ENCODE measurements at regions not wholly inside any gene's neighbourhood (a gene's known extent, or its start where the extent isn't known, plus 50 kb on each side); places are given as distances from the start of the nearest gene placed in this dataset.

DNA sequence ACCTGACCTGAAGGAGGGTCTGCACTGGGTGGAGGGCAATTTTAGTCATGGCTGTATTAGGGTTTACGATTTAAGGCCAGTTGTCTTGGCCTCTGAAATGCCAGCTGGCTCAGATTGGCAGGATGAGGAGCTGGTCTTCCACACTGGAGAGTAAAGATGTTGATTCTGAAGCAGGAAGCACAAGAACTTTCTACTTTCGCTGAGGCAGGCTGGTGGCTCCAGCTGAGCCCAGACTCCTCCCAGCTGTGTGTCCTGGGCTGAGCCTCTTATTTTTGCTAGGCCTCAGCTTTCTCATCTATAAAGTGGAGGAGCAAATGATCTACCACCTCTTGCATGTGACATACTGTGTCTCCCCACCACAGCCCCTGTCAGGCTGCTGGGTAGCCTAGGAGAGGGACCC is 74.4 kb downstream of the MRM1 start:
- no peak overlapping the region for H3K27ac ChIP-seq
- TF ChIP-seq, protein P1, sequence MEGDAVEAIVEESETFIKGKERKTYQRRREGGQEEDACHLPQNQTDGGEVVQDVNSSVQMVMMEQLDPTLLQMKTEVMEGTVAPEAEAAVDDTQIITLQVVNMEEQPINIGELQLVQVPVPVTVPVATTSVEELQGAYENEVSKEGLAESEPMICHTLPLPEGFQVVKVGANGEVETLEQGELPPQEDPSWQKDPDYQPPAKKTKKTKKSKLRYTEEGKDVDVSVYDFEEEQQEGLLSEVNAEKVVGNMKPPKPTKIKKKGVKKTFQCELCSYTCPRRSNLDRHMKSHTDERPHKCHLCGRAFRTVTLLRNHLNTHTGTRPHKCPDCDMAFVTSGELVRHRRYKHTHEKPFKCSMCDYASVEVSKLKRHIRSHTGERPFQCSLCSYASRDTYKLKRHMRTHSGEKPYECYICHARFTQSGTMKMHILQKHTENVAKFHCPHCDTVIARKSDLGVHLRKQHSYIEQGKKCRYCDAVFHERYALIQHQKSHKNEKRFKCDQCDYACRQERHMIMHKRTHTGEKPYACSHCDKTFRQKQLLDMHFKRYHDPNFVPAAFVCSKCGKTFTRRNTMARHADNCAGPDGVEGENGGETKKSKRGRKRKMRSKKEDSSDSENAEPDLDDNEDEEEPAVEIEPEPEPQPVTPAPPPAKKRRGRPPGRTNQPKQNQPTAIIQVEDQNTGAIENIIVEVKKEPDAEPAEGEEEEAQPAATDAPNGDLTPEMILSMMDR (IDR thresholded peaks at IDR 0.05) = no peak
- no peak for DNase-seq
- no peaks in the 10 kb centered on the region for H3K36me3 ChIP-seq
- no peak overlapping the region for H3K4me3 ChIP-seq
- intact Hi-C loops (cut with DNase I; ENCODE audit: low total_unique reads) = no loop called here
- peaks cover 0 to 13% of the 10 kb centered on the region in 2 donors for H3K27me3 ChIP-seq
- H3K4me1 ChIP-seq = no peaks in the 10 kb centered on the region
- H3K9me3 ChIP-seq = no peaks in the 10 kb centered on the region

DNA sequence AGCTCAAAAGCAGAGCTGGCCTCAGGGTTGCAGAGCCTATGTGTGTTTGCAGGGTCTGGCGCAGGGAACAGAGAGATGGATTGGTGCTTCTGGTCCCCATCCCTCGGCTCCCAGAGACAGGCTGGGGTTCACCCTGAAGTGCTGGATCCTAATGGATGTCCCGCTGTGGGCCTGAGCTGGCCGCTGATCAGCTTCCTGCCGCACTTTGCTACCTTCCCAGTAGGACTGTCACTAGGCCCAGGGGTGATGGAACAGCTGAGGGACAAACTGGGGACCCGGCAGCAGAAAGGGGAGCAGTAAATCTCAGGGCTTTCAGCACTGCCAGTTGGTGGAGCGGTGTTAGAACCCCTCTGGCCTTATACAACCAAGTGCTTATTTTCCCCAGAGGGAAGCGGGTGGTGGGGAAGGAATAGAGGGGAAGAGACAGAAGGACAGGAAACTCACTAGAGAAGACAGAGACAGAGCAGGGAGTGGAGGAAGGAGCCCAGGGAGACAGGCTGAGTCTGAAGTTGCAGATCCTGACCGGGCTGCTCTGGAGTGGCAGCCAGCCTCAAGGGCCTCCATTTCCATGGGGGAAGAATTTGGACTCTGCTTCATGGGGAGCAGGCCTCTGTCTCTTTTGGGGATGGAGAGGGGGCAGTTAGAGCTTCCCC is 78.6 kb downstream of the MRM1 start:
- H3K27ac ChIP-seq = no peak overlapping the region
- intact Hi-C loops (cut with DNase I; ENCODE audit: low total_unique reads) = no loop called here
- TF ChIP-seq, protein P1 (IDR thresholded peaks at IDR 0.05) = no peak
- no peaks in the 10 kb centered on the region for H3K9me3 ChIP-seq
- H3K4me1 ChIP-seq = no peaks in the 10 kb centered on the region
- peaks cover 0 to 14% of the 10 kb centered on the region in 2 donors for H3K27me3 ChIP-seq
- no peak for DNase-seq
- H3K36me3 ChIP-seq = no peaks in the 10 kb centered on the region
- H3K4me3 ChIP-seq = no peak overlapping the region

DNA sequence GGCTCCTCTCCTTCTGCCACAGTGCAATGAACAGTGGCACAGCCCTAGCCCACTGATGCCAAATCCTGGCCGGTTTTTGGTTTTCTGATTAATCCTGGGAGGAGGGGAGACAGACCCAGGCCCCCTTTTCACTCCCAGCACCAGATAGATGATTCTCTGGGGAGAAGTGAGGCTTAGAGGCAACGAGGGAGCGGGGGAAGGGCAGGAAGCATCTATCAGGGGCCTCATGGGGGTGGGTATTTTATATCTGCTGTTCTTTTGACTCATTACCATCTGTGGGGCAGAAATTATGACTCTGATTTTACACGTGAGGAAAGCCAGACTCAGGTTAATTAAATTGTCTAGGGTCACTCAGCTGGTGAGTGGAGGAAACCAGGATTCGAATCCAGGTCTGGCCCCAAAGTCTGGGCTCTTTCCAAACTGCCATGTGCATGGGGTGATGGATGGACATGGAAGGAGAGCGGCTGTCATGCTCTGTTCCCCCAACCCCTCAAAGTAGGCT is 79.4 kb downstream of the MRM1 start:
- no peak overlapping the region for H3K27ac ChIP-seq
- no peak overlapping the region for H3K4me3 ChIP-seq
- intact Hi-C loops (cut with DNase I; ENCODE audit: low total_unique reads) = no loop called here
- no peak for DNase-seq
- H3K9me3 ChIP-seq = no peaks in the 10 kb centered on the region
- no peaks in the 10 kb centered on the region for H3K36me3 ChIP-seq
- H3K4me1 ChIP-seq = no peaks in the 10 kb centered on the region
- peaks cover 0 to 14% of the 10 kb centered on the region in 2 donors for H3K27me3 ChIP-seq
- TF ChIP-seq, protein P1 (IDR thresholded peaks at IDR 0.05) = no peak

DNA sequence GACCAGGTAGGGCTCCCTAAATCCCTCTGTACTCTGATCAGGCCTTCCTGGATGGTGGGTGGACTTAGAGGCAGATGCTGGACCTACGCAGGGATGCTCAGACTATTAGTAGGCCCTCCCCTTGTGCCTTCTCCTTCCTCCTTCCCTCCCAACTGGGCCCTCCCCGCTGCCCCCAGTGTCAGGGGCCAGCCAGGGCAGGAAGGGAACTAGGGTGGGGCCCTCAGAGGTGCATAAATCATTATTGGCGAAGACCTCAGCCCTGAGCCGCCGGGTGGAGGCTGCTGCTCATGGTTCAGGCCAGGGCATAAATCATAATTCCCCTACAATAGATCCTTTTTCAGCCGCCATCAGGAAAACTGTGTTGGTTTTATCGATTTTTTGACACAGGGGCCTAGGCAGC is 81.4 kb downstream of the MRM1 start:
- Histone ChIP-seq H3K4me3 (no peak overlapping the region), H3K9me3 (no peaks in the 10 kb centered on the region), H3K36me3 (no peaks in the 10 kb centered on the region), H3K4me1 (no peaks in the 10 kb centered on the region), H3K27ac (no peak overlapping the region), H3K27me3 (peaks cover 0 to 8% of the 10 kb centered on the region in 2 donors)
- TF ChIP-seq, protein P1 (IDR thresholded peaks at IDR 0.05) = no peak
- no peak for DNase-seq
- intact Hi-C loops (cut with DNase I; ENCODE audit: low total_unique reads) = no loop called here

DNA sequence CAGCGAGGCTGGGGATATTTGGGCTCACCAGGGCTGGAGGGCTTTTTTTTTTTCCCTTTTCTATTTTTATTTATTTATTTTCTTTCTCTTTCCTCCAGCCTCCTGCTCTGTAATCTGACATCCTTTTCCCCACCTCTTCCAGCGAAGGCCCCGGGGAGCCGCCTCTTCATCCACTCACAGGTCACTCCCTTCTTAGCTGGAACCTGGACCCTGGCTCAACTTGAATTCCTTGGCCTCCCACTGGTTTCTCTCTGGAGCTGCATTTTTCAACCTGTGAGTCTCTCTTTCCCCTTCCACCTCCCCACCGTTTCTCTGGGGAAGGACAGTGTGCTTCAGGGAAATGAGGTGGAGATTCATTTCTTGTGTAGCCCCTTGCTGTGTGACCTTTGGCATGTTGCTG is 82.0 kb downstream of the MRM1 start:
- no peak for DNase-seq
- H3K27me3 ChIP-seq = peaks cover 0 to 9% of the 10 kb centered on the region in 2 donors
- H3K4me3 ChIP-seq = no peak overlapping the region
- TF ChIP-seq, protein P1 (IDR thresholded peaks at IDR 0.05) = no peak
- intact Hi-C loops (cut with DNase I; ENCODE audit: low total_unique reads) = no loop called here
- H3K36me3 ChIP-seq = no peaks in the 10 kb centered on the region
- H3K27ac ChIP-seq = no peak overlapping the region
- no peaks in the 10 kb centered on the region for H3K4me1 ChIP-seq
- H3K9me3 ChIP-seq = no peaks in the 10 kb centered on the region
